ENCODE measurements at regions not wholly inside any gene's neighbourhood (a gene's known extent, or its start where the extent isn't known, plus 50 kb on each side); places are given as distances from the start of the nearest gene placed in this dataset.

- no peak for TF ChIP-seq RAD21 (IDR thresholded peaks at IDR 0.05 in 1 of 2, conservative IDR thresholded peaks at IDR 0.05 in 1 of 2; ENCODE audit: low read depth in 2 of 2, low read length in 2 of 2)
- TF ChIP-seq USF2 (IDR thresholded peaks at IDR 0.05; ENCODE audit: low read length): no peak
- no peak for TF ChIP-seq PHF8 (conservative IDR thresholded peaks at IDR 0.05; ENCODE audit: low read depth, low read length)
Measured at GRCh38 chr1:239993366-239993765, 98.3 kb upstream of the FMN2 start (continued).

Data from H1 (cell line).